GM12878 (cell line): ENCODE measurements at regions not wholly inside any gene's neighbourhood (a gene's known extent, or its start where the extent isn't known, plus 50 kb on each side); places are given as distances from the start of the nearest gene placed in this dataset.
"Not testable (repeated sequence)": the region's sequence is repeated elsewhere in the genome, so short reads cannot be mapped to it uniquely, and the experiment has no call there.

ENCODE experiments used
- ATAC-seq: fragments of 200-7000 bp; cut with Tn5 transposase; 3 replicates; pipeline ENCODE4 v1.9.1; 2020; ENCODE audit warnings: mild to moderate bottlenecking, moderate library complexity
- BruUV-seq: library from RNA; stranded (reverse); fragments of 400-500 nt; replicated peaks from 2 replicates; lab custom pipeline; 2021; lab: Mats Ljungman, UMichigan
- CTCF ChIA-PET: fragments of 300-600 bp; sonication (Branson Sonifier 250); formaldehyde crosslinking; extraction: SDS; loops from one replicate; lab custom pipeline; 2021; ENCODE audit warnings: inconsistent platforms; lab: Yijun Ruan, JAX
- POLR2A ChIA-PET: fragments of 350-600 bp; formaldehyde crosslinking; extraction: SDS; loops from one replicate; lab custom pipeline; 2021; ENCODE audit warnings: inconsistent platforms; lab: Charles Lee
- RAD21 ChIA-PET: fragments of 300-600 bp; sonication (Branson Sonifier 250); formaldehyde crosslinking; loops from one replicate; lab custom pipeline; 2023; ENCODE audit warnings: antibody characterized with exemption; ENCODE audit not compliant: unreplicated experiment; lab: Charles Lee
- SMC1A ChIA-PET: fragments of 300-600 bp; sonication (Branson Sonifier 250); formaldehyde crosslinking; loops from one replicate; lab custom pipeline; 2023; ENCODE audit not compliant: unreplicated experiment, uncharacterized antibody; lab: Charles Lee
- DNase-seq: peaks from one replicate; pipeline ENCODE4 v3.0.0-alpha.2; 2011; ENCODE audit warnings: low read depth, low spot score
- FAIRE-seq: peaks from 3 replicates; lab custom pipeline; 2011; peaks lifted over from hg19 to GRCh38; lab: Jason Lieb, UNC
- H2AFZ ChIP-seq: 2 replicates; pipeline ENCODE4 v1.6.0; 2011; ENCODE audit warnings: low read depth, low read length, control low read depth; ENCODE audit not compliant: control insufficient read depth
- H3K27ac ChIP-seq: 2 replicates; pipeline ENCODE4 v1.5.1; 2011; ENCODE audit warnings: control low read depth; ENCODE audit not compliant: control insufficient read depth, insufficient read depth
- H3K27me3 ChIP-seq, 2 experiments: replicated peaks in 1 of 2; 2 replicates each; pipeline versions ENCODE4 v1.6.0 to v1.6.1; 2011; ENCODE audit warnings: low read length in 1 of 2; ENCODE audit not compliant: control insufficient read depth in 2 of 2, insufficient read depth in 2 of 2
- H3K36me3 ChIP-seq, 2 experiments: 2 replicates each; pipeline ENCODE4 v1.5.1; 2011; ENCODE audit warnings: low read length in 1 of 2; ENCODE audit not compliant: control insufficient read depth in 2 of 2, insufficient read depth in 2 of 2
- H3K4me1 ChIP-seq: 2 replicates; pipeline ENCODE4 v1.6.1; 2011; ENCODE audit warnings: mild to moderate bottlenecking, low read length, moderate library complexity, mixed read lengths; ENCODE audit not compliant: control insufficient read depth, insufficient read depth
- H3K4me2 ChIP-seq: 2 replicates; pipeline ENCODE4 v1.6.0; 2011; ENCODE audit warnings: control low read depth; ENCODE audit not compliant: control insufficient read depth, insufficient read depth
- H3K4me3 ChIP-seq: fragments of 200-600 bp; sonication (generic); 2 replicates; pipeline ENCODE4 v1.5.1; 2016
- H3K79me2 ChIP-seq: 2 replicates; pipeline ENCODE4 v1.6.0; 2011; ENCODE audit warnings: low read length; ENCODE audit not compliant: control insufficient read depth, insufficient read depth
- H3K9ac ChIP-seq: 2 replicates; pipeline ENCODE4 v1.8.0; 2011; ENCODE audit warnings: low read length, control low read depth, mixed read lengths; ENCODE audit not compliant: control insufficient read depth, insufficient read depth
- H3K9me3 ChIP-seq: replicated peaks from 3 replicates; pipeline ENCODE4 v1.5.1; 2011; ENCODE audit warnings: mild to moderate bottlenecking, low read length; ENCODE audit not compliant: control insufficient read depth, insufficient read depth
- H4K20me1 ChIP-seq: 2 replicates; pipeline ENCODE4 v1.6.0; 2011; ENCODE audit not compliant: control insufficient read depth, insufficient read depth
- BRCA1 ChIP-seq: IDR thresholded peaks from 2 replicates; pipeline ENCODE4 v1.6.1; 2011; ENCODE audit warnings: low read depth, low read length, improper control_type of control experiment
- CHD2 ChIP-seq: IDR thresholded peaks from 2 replicates; pipeline ENCODE4 v1.6.1; 2011; ENCODE audit warnings: low read depth, low read length, improper control_type of control experiment, borderline replicate concordance
- EGR1 ChIP-seq, 2 experiments: IDR thresholded peaks; 1 replicate in 1 of 2; 2 replicates in 1 of 2; pipeline ENCODE4 v1.6.1; 2011 to 2012; ENCODE audit warnings: low read depth in 2 of 2, low read length in 2 of 2, borderline replicate concordance in 1 of 2, mild to moderate bottlenecking in 1 of 2, moderate library complexity in 1 of 2
- GATAD2B ChIP-seq: fragments of 450-650 bp; conservative IDR thresholded peaks from 2 replicates; pipeline ENCODE4 v1.6.1; 2017; ENCODE audit warnings: low read depth, mild to moderate bottlenecking, moderate library complexity
- JUND ChIP-seq: IDR thresholded peaks from 2 replicates; pipeline ENCODE4 v1.6.1; 2012; ENCODE audit warnings: low read depth, mild to moderate bottlenecking, low read length, improper control_type of control experiment, moderate library complexity
- KLF5 ChIP-seq: fragments of 450-650 bp; IDR thresholded peaks from 2 replicates; pipeline ENCODE4 v1.6.1; 2014; ENCODE audit warnings: mild to moderate bottlenecking; ENCODE audit not compliant: partially characterized antibody
- NFYA ChIP-seq: IDR thresholded peaks from 2 replicates; pipeline ENCODE4 v1.6.1; 2011; ENCODE audit warnings: low read depth, mild to moderate bottlenecking, low read length, improper control_type of control experiment, borderline replicate concordance
- SMAD1 ChIP-seq: fragments of 450-650 bp; IDR thresholded peaks from 2 replicates; pipeline ENCODE4 v1.6.1; 2018; ENCODE audit warnings: mild to moderate bottlenecking, low read depth; ENCODE audit not compliant: partially characterized antibody
- SMAD5 ChIP-seq: IDR thresholded peaks from 2 replicates; pipeline ENCODE4 v1.6.1; 2016; ENCODE audit warnings: antibody characterized with exemption, low read depth
- TCF7 ChIP-seq: IDR thresholded peaks from 2 replicates; pipeline ENCODE4 v1.6.1; 2014; ENCODE audit warnings: antibody characterized with exemption, borderline replicate concordance
- YBX1 ChIP-seq: fragments of 450-650 bp; IDR thresholded peaks from 2 replicates; pipeline ENCODE4 v1.6.1; 2016; ENCODE audit warnings: antibody characterized with exemption
- WGBS: methylation state at CpG from one replicate; pipeline ENCODE4 v1.1.6; 2016; ENCODE audit warnings: low lambda C conversion rate; ENCODE audit not compliant: insufficient replicate concordance, insufficient coverage; ENCODE audit errors: missing lambda C conversion rate; 5-methylcytosine and 5-hydroxymethylcytosine counted together
- in situ Hi-C: fragments of 300-500 bp; cut with MboI; formaldehyde crosslinking; loops from 9 replicates; pipeline ENCODE4 v1.14.3; 2018; ENCODE audit warnings: mixed read lengths
- intact Hi-C: fragments of 100-400 bp; cut with micrococcal nuclease; formaldehyde crosslinking; loops from one replicate; pipeline ENCODE4 v1.14.2; 2022; ENCODE audit not compliant: unreplicated experiment
- TF ChIP-seq, protein P1 (sequence below): fragments of 450-650 bp; IDR thresholded peaks from 2 replicates; pipeline ENCODE4 v1.6.1; 2014; ENCODE audit warnings: mild to moderate bottlenecking
- TF ChIP-seq, protein P2 (sequence below): fragments of 450-650 bp; IDR thresholded peaks from 2 replicates; pipeline ENCODE4 v1.6.1; 2018; ENCODE audit warnings: borderline replicate concordance, mild to moderate bottlenecking; ENCODE audit not compliant: partially characterized antibody

DNA sequence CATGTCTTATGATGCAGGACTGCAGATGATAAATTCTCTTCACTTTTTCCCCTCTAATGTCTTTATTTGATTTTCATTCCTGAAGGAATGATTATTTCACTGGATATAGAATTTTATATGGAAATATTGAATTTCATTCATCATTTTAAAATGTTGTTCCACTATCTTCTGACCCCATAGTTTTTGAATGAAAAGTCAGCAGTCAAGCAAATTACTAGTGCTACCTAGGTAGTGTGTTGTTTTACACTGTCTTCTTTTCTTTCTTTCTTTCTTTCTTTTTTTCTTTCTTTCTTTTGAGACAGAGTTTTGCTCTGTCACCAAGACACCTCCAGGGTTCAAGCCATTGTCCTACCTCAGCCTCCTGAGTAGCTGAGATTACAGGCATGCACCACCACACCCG lies 76.9 kb downstream of the WSB1 start:
- Histone ChIP-seq H3K79me2 (no peaks in the 10 kb centered on the region), H3K4me1 (no peaks in the 10 kb centered on the region), H3K27me3 (no peaks in the 10 kb centered on the region), H3K9ac (no peak overlapping the region), H2AFZ (no peak overlapping the region), H3K27ac (no peak overlapping the region), H4K20me1 (no peaks in the 10 kb centered on the region), H3K4me2 (no peak overlapping the region), H3K9me3 (no peaks in the 10 kb centered on the region; the same call in 1 of the 3 replicates), H3K4me3 (no peak overlapping the region), H3K36me3 (no peaks in the 10 kb centered on the region)
- intact Hi-C loops: no loop called here
- 100% methylated on average over 1 of the region's 1 CpG for WGBS
- ChIA-PET POLR2A (no interaction called here), CTCF (no interaction called here), RAD21 (no interaction called here), SMC1A (no interaction called here)
- no TSS peak for BruUV-seq
- TF ChIP-seq, protein P1, sequence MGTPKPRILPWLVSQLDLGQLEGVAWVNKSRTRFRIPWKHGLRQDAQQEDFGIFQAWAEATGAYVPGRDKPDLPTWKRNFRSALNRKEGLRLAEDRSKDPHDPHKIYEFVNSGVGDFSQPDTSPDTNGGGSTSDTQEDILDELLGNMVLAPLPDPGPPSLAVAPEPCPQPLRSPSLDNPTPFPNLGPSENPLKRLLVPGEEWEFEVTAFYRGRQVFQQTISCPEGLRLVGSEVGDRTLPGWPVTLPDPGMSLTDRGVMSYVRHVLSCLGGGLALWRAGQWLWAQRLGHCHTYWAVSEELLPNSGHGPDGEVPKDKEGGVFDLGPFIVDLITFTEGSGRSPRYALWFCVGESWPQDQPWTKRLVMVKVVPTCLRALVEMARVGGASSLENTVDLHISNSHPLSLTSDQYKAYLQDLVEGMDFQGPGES: no peak
- TF ChIP-seq SMAD5: no peak
- no peak for TF ChIP-seq KLF5
- TF ChIP-seq, protein P2, sequence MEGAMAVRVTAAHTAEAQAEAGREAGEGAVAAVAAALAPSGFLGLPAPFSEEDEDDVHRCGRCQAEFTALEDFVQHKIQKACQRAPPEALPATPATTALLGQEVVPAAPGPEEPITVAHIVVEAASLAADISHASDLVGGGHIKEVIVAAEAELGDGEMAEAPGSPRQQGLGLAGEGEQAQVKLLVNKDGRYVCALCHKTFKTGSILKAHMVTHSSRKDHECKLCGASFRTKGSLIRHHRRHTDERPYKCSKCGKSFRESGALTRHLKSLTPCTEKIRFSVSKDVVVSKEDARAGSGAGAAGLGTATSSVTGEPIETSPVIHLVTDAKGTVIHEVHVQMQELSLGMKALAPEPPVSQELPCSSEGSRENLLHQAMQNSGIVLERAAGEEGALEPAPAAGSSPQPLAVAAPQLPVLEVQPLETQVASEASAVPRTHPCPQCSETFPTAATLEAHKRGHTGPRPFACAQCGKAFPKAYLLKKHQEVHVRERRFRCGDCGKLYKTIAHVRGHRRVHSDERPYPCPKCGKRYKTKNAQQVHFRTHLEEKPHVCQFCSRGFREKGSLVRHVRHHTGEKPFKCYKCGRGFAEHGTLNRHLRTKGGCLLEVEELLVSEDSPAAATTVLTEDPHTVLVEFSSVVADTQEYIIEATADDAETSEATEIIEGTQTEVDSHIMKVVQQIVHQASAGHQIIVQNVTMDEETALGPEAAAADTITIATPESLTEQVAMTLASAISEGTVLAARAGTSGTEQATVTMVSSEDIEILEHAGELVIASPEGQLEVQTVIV: no peak
- TF ChIP-seq TCF7: no peak
- no peak for TF ChIP-seq YBX1
- TF ChIP-seq JUND: no peak
- no peak for TF ChIP-seq EGR1 (IDR thresholded peaks at IDR 0.05; ENCODE audit: borderline replicate concordance in 1 of 2, low read depth in 2 of 2, low read length in 2 of 2)
- no peak for TF ChIP-seq NFYA
- no peak for TF ChIP-seq CHD2
- no peak for TF ChIP-seq BRCA1
- no peak for TF ChIP-seq SMAD1
- TF ChIP-seq GATAD2B: no peak
- ATAC-seq: no peak
- no peak for FAIRE-seq
- in situ Hi-C loops: no loop called here
- no peak for DNase-seq

DNA sequence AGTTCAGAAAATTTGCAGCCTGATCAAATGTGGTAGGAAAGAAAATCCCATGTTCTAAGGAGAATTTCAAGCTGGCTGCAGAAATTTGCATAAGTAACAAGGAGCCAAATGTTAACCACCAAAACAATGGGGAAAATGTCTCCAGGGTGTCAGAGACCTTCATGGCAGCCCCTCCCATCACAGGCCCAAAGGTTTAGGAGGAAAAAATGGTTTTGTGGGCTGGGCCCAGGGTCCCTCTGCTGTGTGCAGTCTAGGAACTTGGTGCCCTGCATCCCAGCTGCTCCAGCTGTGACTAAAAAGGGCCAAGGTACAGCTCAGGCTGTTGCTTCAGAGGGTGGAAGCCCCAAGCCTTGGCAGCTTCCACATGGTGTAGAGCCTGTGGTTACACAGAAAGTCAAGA lies 79.8 kb downstream of the WSB1 start:
- POLR2A ChIA-PET, H4K20me1 ChIP-seq, RAD21 ChIA-PET, H3K4me2 ChIP-seq, H3K4me3 ChIP-seq, H3K79me2 ChIP-seq, intact Hi-C loops, CTCF ChIA-PET, H3K27ac ChIP-seq, H3K9me3 ChIP-seq, in situ Hi-C loops, H3K36me3 ChIP-seq, FAIRE-seq, BruUV-seq, SMC1A ChIA-PET, DNase-seq, H3K9ac ChIP-seq, H3K4me1 ChIP-seq, H2AFZ ChIP-seq, ATAC-seq, H3K27me3 ChIP-seq: not testable (repeated sequence)
